ENCODE measurements at regions not wholly inside any gene's neighbourhood (a gene's known extent, or its start where the extent isn't known, plus 50 kb on each side); places are given as distances from the start of the nearest gene placed in this dataset.

DNA sequence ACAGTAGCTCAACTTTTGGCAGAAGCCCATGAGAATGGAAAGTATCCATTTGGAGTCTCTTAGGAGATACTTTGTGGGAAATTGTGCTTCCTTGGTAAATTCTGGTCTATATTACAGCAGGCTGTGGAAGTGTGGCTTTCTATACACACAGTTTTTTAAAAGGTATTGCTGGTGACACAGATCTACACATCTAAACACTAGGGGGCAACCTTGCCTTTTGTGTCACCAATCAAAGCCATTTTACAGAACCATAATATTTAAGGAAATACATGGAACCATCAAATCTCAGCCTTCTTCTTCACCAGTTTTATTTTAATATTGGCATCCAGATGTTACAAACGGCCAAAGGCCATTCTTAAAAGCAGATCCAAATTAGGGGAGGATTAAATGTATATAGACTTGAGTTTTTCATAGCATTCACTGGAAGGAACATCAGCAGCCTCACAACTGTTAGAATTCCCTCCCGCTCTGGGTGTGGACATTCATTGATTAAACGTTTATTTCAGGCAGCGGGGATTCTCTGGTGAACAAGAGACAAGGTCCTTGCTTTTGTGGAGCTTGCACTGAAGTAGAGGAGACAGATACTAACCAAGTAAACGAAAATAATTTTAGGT is 132.4 kb upstream of the EPB41L4A start:
- no peaks in the 10 kb centered on the region for H3K9me3 Mint-ChIP-seq
- no peak for DNase-seq (ENCODE audit: low spot score in 2 of 2, unreplicated experiment in 2 of 2)
- H3K27ac Mint-ChIP-seq, result no peak overlapping the region
- no peak overlapping the region for H3K4me3 Mint-ChIP-seq
- H3K27me3 Mint-ChIP-seq (ENCODE audit: low read depth), result no peaks in the 10 kb centered on the region
- H3K36me3 Mint-ChIP-seq, result no peaks in the 10 kb centered on the region
- peaks cover 24% of the 10 kb centered on the region for H3K4me1 Mint-ChIP-seq
- TF ChIP-seq, protein P1, sequence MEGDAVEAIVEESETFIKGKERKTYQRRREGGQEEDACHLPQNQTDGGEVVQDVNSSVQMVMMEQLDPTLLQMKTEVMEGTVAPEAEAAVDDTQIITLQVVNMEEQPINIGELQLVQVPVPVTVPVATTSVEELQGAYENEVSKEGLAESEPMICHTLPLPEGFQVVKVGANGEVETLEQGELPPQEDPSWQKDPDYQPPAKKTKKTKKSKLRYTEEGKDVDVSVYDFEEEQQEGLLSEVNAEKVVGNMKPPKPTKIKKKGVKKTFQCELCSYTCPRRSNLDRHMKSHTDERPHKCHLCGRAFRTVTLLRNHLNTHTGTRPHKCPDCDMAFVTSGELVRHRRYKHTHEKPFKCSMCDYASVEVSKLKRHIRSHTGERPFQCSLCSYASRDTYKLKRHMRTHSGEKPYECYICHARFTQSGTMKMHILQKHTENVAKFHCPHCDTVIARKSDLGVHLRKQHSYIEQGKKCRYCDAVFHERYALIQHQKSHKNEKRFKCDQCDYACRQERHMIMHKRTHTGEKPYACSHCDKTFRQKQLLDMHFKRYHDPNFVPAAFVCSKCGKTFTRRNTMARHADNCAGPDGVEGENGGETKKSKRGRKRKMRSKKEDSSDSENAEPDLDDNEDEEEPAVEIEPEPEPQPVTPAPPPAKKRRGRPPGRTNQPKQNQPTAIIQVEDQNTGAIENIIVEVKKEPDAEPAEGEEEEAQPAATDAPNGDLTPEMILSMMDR (IDR thresholded peaks at IDR 0.05; ENCODE audit: unreplicated experiment), result peak; percentile 73

DNA sequence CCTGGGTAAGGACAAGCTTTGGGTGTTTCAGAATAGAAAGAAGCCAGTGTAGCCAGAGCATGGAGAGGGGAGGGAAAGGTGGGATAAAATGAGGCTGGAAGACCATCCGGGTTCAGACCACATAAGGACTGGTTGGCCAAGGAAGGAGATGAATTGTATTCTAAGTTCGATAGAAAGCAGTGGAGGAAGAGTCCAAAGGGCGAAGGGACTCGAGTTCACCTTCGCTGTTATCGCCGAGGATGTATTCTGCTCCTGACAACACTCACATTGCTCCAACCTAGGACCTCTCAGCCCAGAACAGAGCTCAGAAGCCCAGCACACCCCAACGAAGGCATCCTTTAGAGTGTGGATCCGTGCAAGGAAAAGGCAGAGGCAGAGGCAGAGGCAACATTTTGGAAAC is 133.1 kb upstream of the EPB41L4A start:
- TF ChIP-seq, protein P1 (IDR thresholded peaks at IDR 0.05; ENCODE audit: unreplicated experiment), result no peak
- H3K36me3 Mint-ChIP-seq, result no peaks in the 10 kb centered on the region
- no peaks in the 10 kb centered on the region for H3K9me3 Mint-ChIP-seq
- no peak overlapping the region for H3K4me3 Mint-ChIP-seq
- peaks cover 24% of the 10 kb centered on the region for H3K4me1 Mint-ChIP-seq
- no peak overlapping the region for H3K27ac Mint-ChIP-seq
- H3K27me3 Mint-ChIP-seq (ENCODE audit: low read depth), result no peaks in the 10 kb centered on the region
- DNase-seq (ENCODE audit: low spot score in 2 of 2, unreplicated experiment in 2 of 2), result no peak

DNA sequence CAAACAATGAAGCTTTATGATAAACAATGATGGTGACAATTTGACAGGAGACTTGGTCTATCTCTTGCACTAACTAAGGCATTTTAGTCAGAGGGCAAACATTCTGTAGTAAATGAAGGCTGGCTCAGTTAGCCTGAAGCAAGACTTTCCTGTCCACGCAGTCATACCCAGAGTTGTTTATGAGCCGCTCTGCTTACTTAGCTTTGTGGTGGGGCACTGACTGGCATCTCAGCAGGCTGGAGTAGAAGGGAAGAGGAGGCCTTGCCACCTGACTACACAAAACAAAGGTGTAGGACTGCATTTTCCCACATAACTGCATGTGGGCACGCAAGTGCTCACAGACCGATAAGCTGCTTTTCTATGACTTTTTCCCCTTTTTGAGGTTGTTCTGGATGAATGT is 133.7 kb upstream of the EPB41L4A start:
- TF ChIP-seq, protein P1 (IDR thresholded peaks at IDR 0.05; ENCODE audit: unreplicated experiment), result no peak
- Mint-ChIP-seq H3K4me3 (no peak overlapping the region), H3K9me3 (no peaks in the 10 kb centered on the region), H3K27me3 (ENCODE audit: low read depth) (no peaks in the 10 kb centered on the region), H3K4me1 (peaks cover 22% of the 10 kb centered on the region), H3K36me3 (no peaks in the 10 kb centered on the region), H3K27ac (no peak overlapping the region)
- DNase-seq (ENCODE audit: low spot score in 2 of 2, unreplicated experiment in 2 of 2), result no peak

DNA sequence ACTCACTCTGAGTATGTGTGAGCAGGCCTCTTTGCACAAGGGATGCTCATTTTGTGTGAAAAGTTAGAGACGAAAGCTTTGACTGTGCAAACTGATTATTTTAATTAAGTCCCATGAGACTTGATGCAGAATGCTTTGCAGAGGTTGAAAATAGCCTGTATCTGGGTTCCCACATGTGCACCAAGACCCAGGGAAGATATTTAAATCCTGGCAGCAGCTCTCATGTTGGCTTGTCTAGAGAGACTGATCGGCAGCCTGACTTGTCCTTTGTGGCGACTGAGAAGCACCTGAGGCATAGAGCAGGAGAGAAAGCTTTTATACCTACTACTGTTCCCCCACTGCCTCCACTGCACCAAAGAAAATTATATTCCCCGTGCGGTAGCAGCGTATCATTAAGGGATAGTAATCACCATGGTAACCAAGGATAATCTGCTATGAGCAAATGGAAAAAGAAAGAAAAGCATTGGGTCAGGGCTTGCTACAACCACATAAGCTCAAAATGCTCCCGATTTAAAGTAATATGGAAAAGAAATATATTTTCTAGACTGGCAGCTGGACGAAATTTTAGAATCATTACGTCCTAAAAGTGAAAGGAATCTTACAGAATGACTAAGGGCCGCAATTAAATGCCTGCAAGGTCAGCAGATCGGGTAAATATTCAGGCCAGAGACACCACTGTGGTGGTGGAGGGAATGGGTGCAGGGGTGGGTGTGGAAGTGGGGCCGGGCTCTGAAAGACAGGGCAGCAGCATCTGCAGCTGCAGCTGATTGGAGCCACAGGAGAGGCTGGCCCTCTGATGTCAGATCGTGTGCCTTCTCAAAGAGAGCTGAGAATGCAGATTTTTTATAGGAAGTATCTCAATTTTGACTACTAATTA is 135.3 kb upstream of the EPB41L4A start:
- H3K4me1 Mint-ChIP-seq, result peaks cover 8% of the 10 kb centered on the region
- no peak overlapping the region for H3K27ac Mint-ChIP-seq
- H3K4me3 Mint-ChIP-seq, result no peak overlapping the region
- TF ChIP-seq, protein P1 (IDR thresholded peaks at IDR 0.05; ENCODE audit: unreplicated experiment), result no peak
- no peak for DNase-seq (ENCODE audit: low spot score in 2 of 2, unreplicated experiment in 2 of 2)
- no peaks in the 10 kb centered on the region for H3K36me3 Mint-ChIP-seq
- no peaks in the 10 kb centered on the region for H3K9me3 Mint-ChIP-seq
- no peaks in the 10 kb centered on the region for H3K27me3 Mint-ChIP-seq (ENCODE audit: low read depth)

DNA sequence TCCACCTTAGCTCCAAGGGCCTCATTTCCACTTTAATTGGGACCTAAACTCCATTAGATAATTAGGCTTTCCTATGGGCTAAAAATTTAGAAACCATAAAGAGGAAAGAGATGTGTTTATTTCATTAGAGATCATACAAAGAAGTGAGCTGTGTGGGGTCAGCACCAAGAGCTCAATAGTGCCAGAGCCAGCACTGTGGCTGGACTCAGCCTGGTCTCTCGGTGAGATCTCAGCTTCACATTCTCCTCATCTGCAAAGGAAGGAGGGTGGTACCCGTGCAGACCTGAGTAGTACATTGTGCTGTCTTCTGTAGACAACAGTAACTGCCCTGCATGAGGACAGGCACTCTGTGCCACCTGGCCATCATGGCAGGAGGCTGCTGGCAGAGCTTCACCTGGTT is 136.1 kb upstream of the EPB41L4A start:
- H3K27me3 Mint-ChIP-seq (ENCODE audit: low read depth), result no peaks in the 10 kb centered on the region
- H3K36me3 Mint-ChIP-seq, result no peaks in the 10 kb centered on the region
- no peaks in the 10 kb centered on the region for H3K9me3 Mint-ChIP-seq
- H3K27ac Mint-ChIP-seq, result no peak overlapping the region
- DNase-seq (ENCODE audit: low spot score in 2 of 2, unreplicated experiment in 2 of 2), result no peak
- TF ChIP-seq, protein P1 (IDR thresholded peaks at IDR 0.05; ENCODE audit: unreplicated experiment), result no peak
- no peak overlapping the region for H3K4me3 Mint-ChIP-seq
- peaks cover 6% of the 10 kb centered on the region for H3K4me1 Mint-ChIP-seq

Measured in mesothelial cell of epicardium (in vitro differentiated cells).